ENCODE measurements at regions not wholly inside any gene's neighbourhood (a gene's known extent, or its start where the extent isn't known, plus 50 kb on each side); places are given as distances from the start of the nearest gene placed in this dataset.

DNA sequence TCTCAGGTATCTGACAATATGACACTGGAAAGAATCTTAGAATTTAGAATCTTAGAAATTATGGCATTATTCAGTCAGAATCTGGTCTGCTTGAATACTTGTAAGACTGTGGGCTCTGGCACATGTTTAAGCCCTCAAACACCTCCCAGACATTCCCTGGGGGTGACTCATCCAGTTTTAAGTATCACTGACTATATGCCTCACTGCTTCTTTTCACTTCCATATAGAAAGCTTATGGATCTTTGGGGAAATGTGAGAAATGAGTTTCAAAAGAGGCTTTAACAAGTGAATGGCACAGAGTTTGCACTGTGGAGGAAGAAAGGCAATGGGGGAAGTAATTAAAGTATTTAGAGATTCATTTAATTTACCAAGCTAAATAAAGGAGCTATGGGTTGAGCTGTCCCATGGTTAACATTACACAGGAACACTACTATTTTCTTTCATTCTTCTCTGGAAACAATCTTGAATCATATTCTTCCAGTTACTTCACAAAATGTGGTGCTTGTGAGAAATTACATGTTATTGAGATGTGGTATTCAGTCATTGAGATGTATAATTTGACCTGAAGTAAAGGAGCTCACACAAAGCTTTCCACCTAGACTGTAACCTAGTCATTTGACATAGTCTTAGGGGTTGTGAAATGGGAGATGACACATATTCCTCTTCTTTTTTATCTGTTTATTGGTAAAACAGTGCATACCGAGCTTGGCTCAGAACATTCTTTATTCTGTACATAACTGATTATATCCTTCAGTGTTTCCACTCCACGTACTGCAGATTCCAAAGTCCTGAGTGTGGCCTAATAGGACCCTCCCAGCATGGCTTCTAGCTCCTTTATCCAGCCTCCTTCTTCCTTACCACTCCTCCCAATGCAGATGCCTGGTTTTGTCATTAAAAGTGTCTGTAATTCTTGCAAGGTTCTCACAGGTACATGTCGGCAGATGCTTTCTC is 544.6 kb upstream of the NECTIN3 start:
- in situ Hi-C loops (cut with MboI) (no loop called here), intact Hi-C loops (cut with micrococcal nuclease) (loop anchor here (10.0 kb wide), 2 partner anchors 62 to 98 kb away; no protein-coding TSS in a partner anchor)
- Histone ChIP-seq H3K36me3 (ENCODE audit: control insufficient read depth, insufficient read depth, low read length) (peaks cover 21% of the 10 kb centered on the region), H4K20me1 (replicated peaks; ENCODE audit: control insufficient read depth, insufficient read depth, low read length) (no peaks in the 10 kb centered on the region), H3K9ac (ENCODE audit: insufficient read depth in 1 of 2, low read depth in 2 of 2, low read length in 2 of 2) (peak overlapping the region in 1 of 2 experiments; percentile 43; a peak in 2 of 4 replicates), H3K79me2 (ENCODE audit: control insufficient read depth, insufficient read depth, low read length) (peaks cover 56% of the 10 kb centered on the region), H3K9me1 (ENCODE audit: control insufficient read depth, insufficient read depth, low read length) (no peaks in the 10 kb centered on the region), H3K9me3 (replicated peaks; ENCODE audit: control insufficient read depth, insufficient read depth, low read depth, low read length) (peaks cover 8% of the 10 kb centered on the region), H3K27ac (ENCODE audit: extremely low read depth, low read depth, low read length) (peak overlapping the region; percentile 84), H3K4me2 (ENCODE audit: insufficient read depth, low read length) (no peak overlapping the region), H3K4me3 (no peak overlapping the region), H3K27me3 (ENCODE audit: control insufficient read depth in 2 of 2, insufficient read depth in 2 of 2, low read length in 2 of 2) (no peaks in the 10 kb centered on the region), H2AFZ (ENCODE audit: low read depth, low read length) (0 out of 2 replicates have a peak overlapping the region, but pooled peaks have one; percentile 24), H3K4me1 (replicated peaks in 1 of 2; ENCODE audit: control insufficient read depth in 2 of 2, insufficient read depth in 2 of 2, low read length in 2 of 2) (peaks cover 0 to 26% of the 10 kb centered on the region in 2 experiments; a peak in 3 of 5 replicates)
- POLR2A ChIA-PET: interaction anchor here (0.9 to 1.1 kb wide), 3 partner anchors 9 to 21 kb away, joined by 3 to 4 read pairs (median 4); no protein-coding TSS in a partner anchor
- 20% methylated on average over 3 of the region's 3 CpGs for WGBS (ENCODE audit: insufficient coverage, low coverage, missing lambda C conversion rate)
- DNase-seq (ENCODE audit: extremely low read depth in 1 of 4, low spot score in 3 of 4): peak; percentile 10 to 70 (median 20)
- no TSS peak for BruUV-seq (replicated peaks)
- CTCF ChIA-PET (ENCODE audit: low intra/inter-chr PET ratio): no interaction called here
- peak; percentile 85 for ATAC-seq
- FAIRE-seq: peak; percentile 78
- TF ChIP-seq, protein P1, sequence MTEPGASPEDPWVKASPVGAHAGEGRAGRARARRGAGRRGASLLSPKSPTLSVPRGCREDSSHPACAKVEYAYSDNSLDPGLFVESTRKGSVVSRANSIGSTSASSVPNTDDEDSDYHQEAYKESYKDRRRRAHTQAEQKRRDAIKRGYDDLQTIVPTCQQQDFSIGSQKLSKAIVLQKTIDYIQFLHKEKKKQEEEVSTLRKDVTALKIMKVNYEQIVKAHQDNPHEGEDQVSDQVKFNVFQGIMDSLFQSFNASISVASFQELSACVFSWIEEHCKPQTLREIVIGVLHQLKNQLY (CRISPR knock-in tag; conservative IDR thresholded peaks at IDR 0.05): no peak
- peak; percentile 78 for TF ChIP-seq TEAD4 (IDR thresholded peaks at IDR 0.05; ENCODE audit: low read length)
- TF ChIP-seq TEAD4 (CRISPR knock-in tag; IDR thresholded peaks at IDR 0.05; ENCODE audit: borderline replicate concordance): no peak
- TF ChIP-seq, protein P2, sequence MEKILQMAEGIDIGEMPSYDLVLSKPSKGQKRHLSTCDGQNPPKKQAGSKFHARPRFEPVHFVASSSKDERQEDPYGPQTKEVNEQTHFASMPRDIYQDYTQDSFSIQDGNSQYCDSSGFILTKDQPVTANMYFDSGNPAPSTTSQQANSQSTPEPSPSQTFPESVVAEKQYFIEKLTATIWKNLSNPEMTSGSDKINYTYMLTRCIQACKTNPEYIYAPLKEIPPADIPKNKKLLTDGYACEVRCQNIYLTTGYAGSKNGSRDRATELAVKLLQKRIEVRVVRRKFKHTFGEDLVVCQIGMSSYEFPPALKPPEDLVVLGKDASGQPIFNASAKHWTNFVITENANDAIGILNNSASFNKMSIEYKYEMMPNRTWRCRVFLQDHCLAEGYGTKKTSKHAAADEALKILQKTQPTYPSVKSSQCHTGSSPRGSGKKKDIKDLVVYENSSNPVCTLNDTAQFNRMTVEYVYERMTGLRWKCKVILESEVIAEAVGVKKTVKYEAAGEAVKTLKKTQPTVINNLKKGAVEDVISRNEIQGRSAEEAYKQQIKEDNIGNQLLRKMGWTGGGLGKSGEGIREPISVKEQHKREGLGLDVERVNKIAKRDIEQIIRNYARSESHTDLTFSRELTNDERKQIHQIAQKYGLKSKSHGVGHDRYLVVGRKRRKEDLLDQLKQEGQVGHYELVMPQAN (IDR thresholded peaks at IDR 0.05; ENCODE audit: borderline replicate concordance): no peak
- TF ChIP-seq, protein P3, sequence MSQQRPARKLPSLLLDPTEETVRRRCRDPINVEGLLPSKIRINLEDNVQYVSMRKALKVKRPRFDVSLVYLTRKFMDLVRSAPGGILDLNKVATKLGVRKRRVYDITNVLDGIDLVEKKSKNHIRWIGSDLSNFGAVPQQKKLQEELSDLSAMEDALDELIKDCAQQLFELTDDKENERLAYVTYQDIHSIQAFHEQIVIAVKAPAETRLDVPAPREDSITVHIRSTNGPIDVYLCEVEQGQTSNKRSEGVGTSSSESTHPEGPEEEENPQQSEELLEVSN (IDR thresholded peaks at IDR 0.05; ENCODE audit: borderline replicate concordance in 1 of 2, extremely low read depth in 1 of 2, insufficient read depth in 1 of 2, insufficient read length in 1 of 2, low read depth in 1 of 2, low read length in 1 of 2, poor library complexity in 1 of 2, severe bottlenecking in 1 of 2): peak in 1 of 2 experiments; percentile 27
- TF ChIP-seq, protein P4, sequence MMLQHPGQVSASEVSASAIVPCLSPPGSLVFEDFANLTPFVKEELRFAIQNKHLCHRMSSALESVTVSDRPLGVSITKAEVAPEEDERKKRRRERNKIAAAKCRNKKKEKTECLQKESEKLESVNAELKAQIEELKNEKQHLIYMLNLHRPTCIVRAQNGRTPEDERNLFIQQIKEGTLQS (IDR thresholded peaks at IDR 0.05): peak; percentile 88
- TF ChIP-seq, protein P4 (CRISPR knock-in tag; conservative IDR thresholded peaks at IDR 0.05): no peak
- TF ChIP-seq FOSL1 (tag; conservative IDR thresholded peaks at IDR 0.05): peak; percentile 80
- 0 out of 2 replicates have a peak, but pooled peaks have one; percentile 34 for TF ChIP-seq SMARCA4 (IDR thresholded peaks at IDR 0.05)
- TF ChIP-seq L3MBTL2 (IDR thresholded peaks at IDR 0.05): peak; percentile 61
- TF ChIP-seq KAT2B (IDR thresholded peaks at IDR 0.05; ENCODE audit: low read depth, low read length): no peak
- no peak for TF ChIP-seq HSF4 (CRISPR knock-in tag; IDR thresholded peaks at IDR 0.05; ENCODE audit: borderline replicate concordance)
- TF ChIP-seq JUND (IDR thresholded peaks at IDR 0.05; ENCODE audit: borderline replicate concordance, low read depth, low read length): peak; percentile 91
- TF ChIP-seq JUND (tag; IDR thresholded peaks at IDR 0.05; ENCODE audit: borderline replicate concordance, low read depth, low read length): peak; percentile 80; the same call in 2 of the 3 replicates

All from K562 (cell line).